ENCODE measurements at regions not wholly inside any gene's neighbourhood (a gene's known extent, or its start where the extent isn't known, plus 50 kb on each side); places are given as distances from the start of the nearest gene placed in this dataset.

GRCh38 chr15:87131067-87131466 lies 1051.4 kb downstream of the AGBL1 start:
- H3K9me3 Mint-ChIP-seq = peaks cover 6% of the 10 kb centered on the region
- no peak overlapping the region for H3K27ac Mint-ChIP-seq (ENCODE audit: low read depth)
- no peaks in the 10 kb centered on the region for H3K4me1 Mint-ChIP-seq
- no peak for DNase-seq (ENCODE audit: low spot score in 2 of 2)
- no peaks in the 10 kb centered on the region for H3K27me3 Mint-ChIP-seq
- H3K4me3 Mint-ChIP-seq = no peak overlapping the region
- H3K36me3 Mint-ChIP-seq (ENCODE audit: insufficient read depth) = no peaks in the 10 kb centered on the region
- ATAC-seq (replicated peaks; ENCODE audit: extremely low read depth, poor library complexity, severe bottlenecking) = no peak

- no peak overlapping the region for H3K4me3 Mint-ChIP-seq
- no peaks in the 10 kb centered on the region for H3K4me1 Mint-ChIP-seq
- DNase-seq (ENCODE audit: low spot score in 2 of 2) = no peak
- no peaks in the 10 kb centered on the region for H3K36me3 Mint-ChIP-seq (ENCODE audit: insufficient read depth)
- peaks cover 6% of the 10 kb centered on the region for H3K9me3 Mint-ChIP-seq
- H3K27ac Mint-ChIP-seq (ENCODE audit: low read depth) = no peak overlapping the region
- ATAC-seq (replicated peaks; ENCODE audit: extremely low read depth, poor library complexity, severe bottlenecking) = no peak
- no peaks in the 10 kb centered on the region for H3K27me3 Mint-ChIP-seq
Measured at GRCh38 chr15:87129916-87130315, 1050.2 kb downstream of the AGBL1 start.

GRCh38 chr15:87123676-87124382 lies 1044.2 kb downstream of the AGBL1 start:
- no peak for ATAC-seq (replicated peaks; ENCODE audit: extremely low read depth, poor library complexity, severe bottlenecking)
- Mint-ChIP-seq H3K36me3 (ENCODE audit: insufficient read depth) (no peaks in the 10 kb centered on the region), H3K27ac (ENCODE audit: low read depth) (no peak overlapping the region), H3K27me3 (no peaks in the 10 kb centered on the region), H3K9me3 (peaks cover 5% of the 10 kb centered on the region), H3K4me3 (no peak overlapping the region), H3K4me1 (no peaks in the 10 kb centered on the region)
- no peak for DNase-seq (ENCODE audit: low spot score in 2 of 2)

- no peaks in the 10 kb centered on the region for H3K36me3 Mint-ChIP-seq (ENCODE audit: insufficient read depth)
- DNase-seq (ENCODE audit: low spot score in 2 of 2) = no peak
- no peak overlapping the region for H3K27ac Mint-ChIP-seq (ENCODE audit: low read depth)
- no peaks in the 10 kb centered on the region for H3K27me3 Mint-ChIP-seq
- no peaks in the 10 kb centered on the region for H3K4me1 Mint-ChIP-seq
- peaks cover 5% of the 10 kb centered on the region for H3K9me3 Mint-ChIP-seq
- ATAC-seq (replicated peaks; ENCODE audit: extremely low read depth, poor library complexity, severe bottlenecking) = no peak
- H3K4me3 Mint-ChIP-seq = no peak overlapping the region
Measured at GRCh38 chr15:87121336-87121735, 1041.7 kb downstream of the AGBL1 start.

GRCh38 chr15:87120555-87120954 lies 1040.9 kb downstream of the AGBL1 start:
- Mint-ChIP-seq H3K4me1 (no peaks in the 10 kb centered on the region), H3K36me3 (ENCODE audit: insufficient read depth) (no peaks in the 10 kb centered on the region), H3K9me3 (peaks cover 5% of the 10 kb centered on the region), H3K27me3 (no peaks in the 10 kb centered on the region), H3K27ac (ENCODE audit: low read depth) (no peak overlapping the region), H3K4me3 (no peak overlapping the region)
- ATAC-seq (replicated peaks; ENCODE audit: extremely low read depth, poor library complexity, severe bottlenecking) (no peak), DNase-seq (ENCODE audit: low spot score in 2 of 2) (no peak)

GRCh38 chr15:87118846-87119245 lies 1039.2 kb downstream of the AGBL1 start:
- ATAC-seq (replicated peaks; ENCODE audit: extremely low read depth, poor library complexity, severe bottlenecking) = no peak
- Mint-ChIP-seq H3K36me3 (ENCODE audit: insufficient read depth) (no peaks in the 10 kb centered on the region), H3K27ac (ENCODE audit: low read depth) (no peak overlapping the region)

GRCh38 chr15:87118435-87118834 lies 1038.8 kb downstream of the AGBL1 start:
- H3K4me1 Mint-ChIP-seq = no peaks in the 10 kb centered on the region
- no peak overlapping the region for H3K27ac Mint-ChIP-seq (ENCODE audit: low read depth)
- no peak for DNase-seq (ENCODE audit: low spot score in 2 of 2)
- H3K27me3 Mint-ChIP-seq = no peaks in the 10 kb centered on the region
- no peaks in the 10 kb centered on the region for H3K36me3 Mint-ChIP-seq (ENCODE audit: insufficient read depth)
- H3K4me3 Mint-ChIP-seq = no peak overlapping the region
- ATAC-seq (replicated peaks; ENCODE audit: extremely low read depth, poor library complexity, severe bottlenecking) = no peak
- H3K9me3 Mint-ChIP-seq = peaks cover 4% of the 10 kb centered on the region

More at GRCh38 chr15:87118846-87119245, 1039.2 kb downstream of the AGBL1 start:
- Mint-ChIP-seq H3K27me3 (no peaks in the 10 kb centered on the region), H3K9me3 (peaks cover 5% of the 10 kb centered on the region), H3K4me3 (no peak overlapping the region), H3K4me1 (no peaks in the 10 kb centered on the region)
- DNase-seq (ENCODE audit: low spot score in 2 of 2) = no peak

- Mint-ChIP-seq H3K9me3 (no peaks in the 10 kb centered on the region), H3K4me1 (no peaks in the 10 kb centered on the region), H3K4me3 (no peak overlapping the region), H3K27ac (ENCODE audit: low read depth) (no peak overlapping the region), H3K36me3 (ENCODE audit: insufficient read depth) (no peaks in the 10 kb centered on the region), H3K27me3 (no peaks in the 10 kb centered on the region)
- DNase-seq (ENCODE audit: low spot score in 2 of 2) (no peak), ATAC-seq (replicated peaks; ENCODE audit: extremely low read depth, poor library complexity, severe bottlenecking) (no peak)
Measured at GRCh38 chr15:87115795-87116194, 1036.1 kb downstream of the AGBL1 start.

- DNase-seq (ENCODE audit: low spot score in 2 of 2) (no peak), ATAC-seq (replicated peaks; ENCODE audit: extremely low read depth, poor library complexity, severe bottlenecking) (no peak)
- H3K27ac Mint-ChIP-seq (ENCODE audit: low read depth) = no peak overlapping the region
- no peaks in the 10 kb centered on the region for H3K4me1 Mint-ChIP-seq
- H3K9me3 Mint-ChIP-seq = peaks cover 22% of the 10 kb centered on the region
- no peak overlapping the region for H3K4me3 Mint-ChIP-seq
- no peaks in the 10 kb centered on the region for H3K36me3 Mint-ChIP-seq (ENCODE audit: insufficient read depth)
- H3K27me3 Mint-ChIP-seq = peaks cover 22% of the 10 kb centered on the region
Measured at GRCh38 chr15:87099916-87100315, 1020.2 kb downstream of the AGBL1 start.

- no peaks in the 10 kb centered on the region for H3K4me1 Mint-ChIP-seq
- H3K36me3 Mint-ChIP-seq (ENCODE audit: insufficient read depth) = no peaks in the 10 kb centered on the region
- no peak for DNase-seq (ENCODE audit: low spot score in 2 of 2)
- H3K27ac Mint-ChIP-seq (ENCODE audit: low read depth) = no peak overlapping the region
- H3K4me3 Mint-ChIP-seq = no peak overlapping the region
- no peak for ATAC-seq (replicated peaks; ENCODE audit: extremely low read depth, poor library complexity, severe bottlenecking)
- peaks cover 9% of the 10 kb centered on the region for H3K9me3 Mint-ChIP-seq
- no peaks in the 10 kb centered on the region for H3K27me3 Mint-ChIP-seq
Measured at GRCh38 chr15:87089551-87089950, 1009.9 kb downstream of the AGBL1 start.

- no peak overlapping the region for H3K4me3 Mint-ChIP-seq
- DNase-seq (ENCODE audit: low spot score in 2 of 2) (no peak), ATAC-seq (replicated peaks; ENCODE audit: extremely low read depth, poor library complexity, severe bottlenecking) (no peak)
- H3K27me3 Mint-ChIP-seq = no peaks in the 10 kb centered on the region
- H3K4me1 Mint-ChIP-seq = no peaks in the 10 kb centered on the region
- H3K9me3 Mint-ChIP-seq = no peaks in the 10 kb centered on the region
- no peaks in the 10 kb centered on the region for H3K36me3 Mint-ChIP-seq (ENCODE audit: insufficient read depth)
- H3K27ac Mint-ChIP-seq (ENCODE audit: low read depth) = no peak overlapping the region
Measured at GRCh38 chr15:87083201-87083600, 1003.5 kb downstream of the AGBL1 start.

GRCh38 chr15:87082581-87082980 lies 1002.9 kb downstream of the AGBL1 start:
- DNase-seq (ENCODE audit: low spot score in 2 of 2) = no peak
- no peak for ATAC-seq (replicated peaks; ENCODE audit: extremely low read depth, poor library complexity, severe bottlenecking)
- Mint-ChIP-seq H3K27me3 (no peaks in the 10 kb centered on the region), H3K4me1 (no peaks in the 10 kb centered on the region), H3K36me3 (ENCODE audit: insufficient read depth) (no peaks in the 10 kb centered on the region), H3K9me3 (no peaks in the 10 kb centered on the region), H3K27ac (ENCODE audit: low read depth) (no peak overlapping the region), H3K4me3 (no peak overlapping the region)

- Mint-ChIP-seq H3K4me1 (no peaks in the 10 kb centered on the region), H3K27ac (ENCODE audit: low read depth) (no peak overlapping the region), H3K4me3 (no peak overlapping the region), H3K36me3 (ENCODE audit: insufficient read depth) (no peaks in the 10 kb centered on the region), H3K27me3 (no peaks in the 10 kb centered on the region), H3K9me3 (no peaks in the 10 kb centered on the region)
- no peak for DNase-seq (ENCODE audit: low spot score in 2 of 2)
- ATAC-seq (replicated peaks; ENCODE audit: extremely low read depth, poor library complexity, severe bottlenecking) = no peak
Measured at GRCh38 chr15:87080547-87080946, 1000.9 kb downstream of the AGBL1 start.
